GM12878 (cell line): ENCODE measurements at regions not wholly inside any gene's neighbourhood (a gene's known extent, or its start where the extent isn't known, plus 50 kb on each side); places are given as distances from the start of the nearest gene placed in this dataset.

Experiments used
- MXI1 ChIP-seq: fragments of 150-350 bp; IDR thresholded peaks from 2 replicates; pipeline ENCODE4 v1.6.1; 2011; ENCODE audit warnings: low read depth, mild to moderate bottlenecking, inconsistent platforms, low read length, improper control_type of control experiment
- RELA ChIP-seq: fragments of 450-650 bp; IDR thresholded peaks from 2 replicates; pipeline ENCODE4 v1.8.0; 2014; ENCODE audit warnings: borderline replicate concordance; ENCODE audit not compliant: partially characterized antibody
- SUPT20H ChIP-seq: IDR thresholded peaks from 2 replicates; pipeline ENCODE4 v1.6.1; 2011; ENCODE audit warnings: low read depth, mild to moderate bottlenecking, low read length, moderate library complexity, borderline replicate concordance; ENCODE audit not compliant: control insufficient read depth
- SUZ12 ChIP-seq: fragments of 200-600 bp; sonication (generic); IDR thresholded peaks from one replicate; pipeline ENCODE4 v1.6.1; 2018; ENCODE audit warnings: antibody characterized with exemption, mild to moderate bottlenecking; ENCODE audit not compliant: unreplicated experiment
- TF ChIP-seq, protein P1 (sequence below): fragments of 450-650 bp; IDR thresholded peaks from 2 replicates; pipeline ENCODE4 v1.6.1; 2016; ENCODE audit warnings: mild to moderate bottlenecking, moderate library complexity, borderline replicate concordance
- TF ChIP-seq, protein P2 (sequence below), 3 experiments: IDR thresholded peaks in 2 of 3; conservative IDR thresholded peaks in 1 of 3; 2 replicates each; pipeline ENCODE4 v1.5.1; 2011; ENCODE audit warnings: low read depth in 3 of 3, low read length in 3 of 3, mild to moderate bottlenecking in 3 of 3, control low read depth in 2 of 3, moderate library complexity in 2 of 3, inconsistent platforms in 1 of 3, mixed read lengths in 1 of 3; ENCODE audit not compliant: control insufficient read depth in 2 of 3, insufficient read depth in 1 of 3; ENCODE audit errors: extremely low read depth in 1 of 3
- TF ChIP-seq, protein P3 (sequence below): IDR thresholded peaks from 2 replicates; pipeline ENCODE4 v1.6.1; 2011; ENCODE audit warnings: low read depth, low read length, improper control_type of control experiment, borderline replicate concordance
- TF ChIP-seq, protein P4 (sequence below): IDR thresholded peaks from 2 replicates; pipeline ENCODE4 v1.6.1; 2012; ENCODE audit warnings: low read depth, low read length, improper control_type of control experiment

DNA sequence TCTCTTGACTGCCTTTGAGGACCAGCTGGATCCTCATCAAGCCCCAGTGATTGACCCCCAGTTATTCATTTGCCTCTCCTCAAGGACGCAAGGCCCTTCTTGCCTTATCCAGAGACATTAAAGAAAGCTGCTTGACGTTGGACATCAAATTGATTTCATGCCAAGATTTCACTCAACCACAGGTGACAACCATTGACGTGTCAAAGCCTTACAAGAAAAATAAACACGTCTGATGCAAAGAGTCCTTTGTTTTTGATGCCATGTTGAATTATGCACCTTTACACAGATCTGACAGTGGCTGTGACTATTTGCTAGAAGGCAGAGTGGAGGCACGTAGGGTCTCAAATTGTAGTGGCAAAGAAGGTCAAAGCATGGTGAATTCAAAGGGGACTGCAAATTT lies 666.2 kb upstream of the CAMK1G start:
- TF ChIP-seq SUZ12, result no peak
- TF ChIP-seq, protein P1, sequence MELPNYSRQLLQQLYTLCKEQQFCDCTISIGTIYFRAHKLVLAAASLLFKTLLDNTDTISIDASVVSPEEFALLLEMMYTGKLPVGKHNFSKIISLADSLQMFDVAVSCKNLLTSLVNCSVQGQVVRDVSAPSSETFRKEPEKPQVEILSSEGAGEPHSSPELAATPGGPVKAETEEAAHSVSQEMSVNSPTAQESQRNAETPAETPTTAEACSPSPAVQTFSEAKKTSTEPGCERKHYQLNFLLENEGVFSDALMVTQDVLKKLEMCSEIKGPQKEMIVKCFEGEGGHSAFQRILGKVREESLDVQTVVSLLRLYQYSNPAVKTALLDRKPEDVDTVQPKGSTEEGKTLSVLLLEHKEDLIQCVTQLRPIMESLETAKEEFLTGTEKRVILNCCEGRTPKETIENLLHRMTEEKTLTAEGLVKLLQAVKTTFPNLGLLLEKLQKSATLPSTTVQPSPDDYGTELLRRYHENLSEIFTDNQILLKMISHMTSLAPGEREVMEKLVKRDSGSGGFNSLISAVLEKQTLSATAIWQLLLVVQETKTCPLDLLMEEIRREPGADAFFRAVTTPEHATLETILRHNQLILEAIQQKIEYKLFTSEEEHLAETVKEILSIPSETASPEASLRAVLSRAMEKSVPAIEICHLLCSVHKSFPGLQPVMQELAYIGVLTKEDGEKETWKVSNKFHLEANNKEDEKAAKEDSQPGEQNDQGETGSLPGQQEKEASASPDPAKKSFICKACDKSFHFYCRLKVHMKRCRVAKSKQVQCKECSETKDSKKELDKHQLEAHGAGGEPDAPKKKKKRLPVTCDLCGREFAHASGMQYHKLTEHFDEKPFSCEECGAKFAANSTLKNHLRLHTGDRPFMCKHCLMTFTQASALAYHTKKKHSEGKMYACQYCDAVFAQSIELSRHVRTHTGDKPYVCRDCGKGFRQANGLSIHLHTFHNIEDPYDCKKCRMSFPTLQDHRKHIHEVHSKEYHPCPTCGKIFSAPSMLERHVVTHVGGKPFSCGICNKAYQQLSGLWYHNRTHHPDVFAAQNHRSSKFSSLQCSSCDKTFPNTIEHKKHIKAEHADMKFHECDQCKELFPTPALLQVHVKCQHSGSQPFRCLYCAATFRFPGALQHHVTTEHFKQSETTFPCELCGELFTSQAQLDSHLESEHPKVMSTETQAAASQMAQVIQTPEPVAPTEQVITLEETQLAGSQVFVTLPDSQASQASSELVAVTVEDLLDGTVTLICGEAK, result no peak
- TF ChIP-seq, protein P2, sequence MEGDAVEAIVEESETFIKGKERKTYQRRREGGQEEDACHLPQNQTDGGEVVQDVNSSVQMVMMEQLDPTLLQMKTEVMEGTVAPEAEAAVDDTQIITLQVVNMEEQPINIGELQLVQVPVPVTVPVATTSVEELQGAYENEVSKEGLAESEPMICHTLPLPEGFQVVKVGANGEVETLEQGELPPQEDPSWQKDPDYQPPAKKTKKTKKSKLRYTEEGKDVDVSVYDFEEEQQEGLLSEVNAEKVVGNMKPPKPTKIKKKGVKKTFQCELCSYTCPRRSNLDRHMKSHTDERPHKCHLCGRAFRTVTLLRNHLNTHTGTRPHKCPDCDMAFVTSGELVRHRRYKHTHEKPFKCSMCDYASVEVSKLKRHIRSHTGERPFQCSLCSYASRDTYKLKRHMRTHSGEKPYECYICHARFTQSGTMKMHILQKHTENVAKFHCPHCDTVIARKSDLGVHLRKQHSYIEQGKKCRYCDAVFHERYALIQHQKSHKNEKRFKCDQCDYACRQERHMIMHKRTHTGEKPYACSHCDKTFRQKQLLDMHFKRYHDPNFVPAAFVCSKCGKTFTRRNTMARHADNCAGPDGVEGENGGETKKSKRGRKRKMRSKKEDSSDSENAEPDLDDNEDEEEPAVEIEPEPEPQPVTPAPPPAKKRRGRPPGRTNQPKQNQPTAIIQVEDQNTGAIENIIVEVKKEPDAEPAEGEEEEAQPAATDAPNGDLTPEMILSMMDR (IDR thresholded peaks at IDR 0.05 in 2 of 3, conservative IDR thresholded peaks at IDR 0.05 in 1 of 3; ENCODE audit: control insufficient read depth in 2 of 3, extremely low read depth in 1 of 3, insufficient read depth in 1 of 3, low read depth in 3 of 3, low read length in 3 of 3), result no peak
- TF ChIP-seq SUPT20H, result no peak
- TF ChIP-seq, protein P3, sequence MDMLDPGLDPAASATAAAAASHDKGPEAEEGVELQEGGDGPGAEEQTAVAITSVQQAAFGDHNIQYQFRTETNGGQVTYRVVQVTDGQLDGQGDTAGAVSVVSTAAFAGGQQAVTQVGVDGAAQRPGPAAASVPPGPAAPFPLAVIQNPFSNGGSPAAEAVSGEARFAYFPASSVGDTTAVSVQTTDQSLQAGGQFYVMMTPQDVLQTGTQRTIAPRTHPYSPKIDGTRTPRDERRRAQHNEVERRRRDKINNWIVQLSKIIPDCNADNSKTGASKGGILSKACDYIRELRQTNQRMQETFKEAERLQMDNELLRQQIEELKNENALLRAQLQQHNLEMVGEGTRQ, result no peak
- no peak for TF ChIP-seq MXI1
- no peak for TF ChIP-seq RELA
- TF ChIP-seq, protein P4, sequence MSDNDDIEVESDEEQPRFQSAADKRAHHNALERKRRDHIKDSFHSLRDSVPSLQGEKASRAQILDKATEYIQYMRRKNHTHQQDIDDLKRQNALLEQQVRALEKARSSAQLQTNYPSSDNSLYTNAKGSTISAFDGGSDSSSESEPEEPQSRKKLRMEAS, result no peak
